ENCODE measurements at regions not wholly inside any gene's neighbourhood (a gene's known extent, or its start where the extent isn't known, plus 50 kb on each side); places are given as distances from the start of the nearest gene placed in this dataset.
"Not testable (repeated sequence)": the region's sequence is repeated elsewhere in the genome, so short reads cannot be mapped to it uniquely, and the experiment has no call there.

- no peak for TF ChIP-seq CTCF (IDR thresholded peaks at IDR 0.05)
- H3K27ac ChIP-seq = no peak overlapping the region
- H3K27me3 ChIP-seq = no peaks in the 10 kb centered on the region
- intact Hi-C loops (cut with DNase I) = no loop called here
- no peaks in the 10 kb centered on the region for H3K4me1 ChIP-seq
- no peak overlapping the region for H3K4me3 ChIP-seq
- no peaks in the 10 kb centered on the region for H3K9me3 ChIP-seq
- DNase-seq (ENCODE audit: low spot score in 2 of 2) = no peak
- no peaks in the 10 kb centered on the region for H3K36me3 ChIP-seq
Measured at GRCh38 chr12:84463741-84464495, 448.7 kb downstream of the SLC6A15 start.

- H3K27ac ChIP-seq = no peak overlapping the region
- no peaks in the 10 kb centered on the region for H3K36me3 ChIP-seq
- H3K4me3 ChIP-seq = no peak overlapping the region
- intact Hi-C loops (cut with DNase I) = no loop called here
- no peak for TF ChIP-seq CTCF (IDR thresholded peaks at IDR 0.05)
- DNase-seq (ENCODE audit: low spot score in 2 of 2) = no peak
- H3K27me3 ChIP-seq = no peaks in the 10 kb centered on the region
- H3K4me1 ChIP-seq = no peaks in the 10 kb centered on the region
- no peaks in the 10 kb centered on the region for H3K9me3 ChIP-seq
Measured at GRCh38 chr12:84455598-84455997, 457.0 kb downstream of the SLC6A15 start.

GRCh38 chr12:84446478-84446877 is 466.1 kb downstream of the SLC6A15 start:
- DNase-seq (ENCODE audit: low spot score in 2 of 2); H3K4me3 ChIP-seq; H3K36me3 ChIP-seq; H3K27me3 ChIP-seq; intact Hi-C loops (cut with DNase I); H3K9me3 ChIP-seq; H3K27ac ChIP-seq; H3K4me1 ChIP-seq: not testable (repeated sequence)

- Histone ChIP-seq H3K27me3 (no peaks in the 10 kb centered on the region), H3K4me1 (no peaks in the 10 kb centered on the region), H3K4me3 (no peak overlapping the region), H3K9me3 (no peaks in the 10 kb centered on the region), H3K36me3 (no peaks in the 10 kb centered on the region), H3K27ac (no peak overlapping the region)
- intact Hi-C loops (cut with DNase I) = no loop called here
- no peak for DNase-seq (ENCODE audit: low spot score in 2 of 2)
- no peak for TF ChIP-seq CTCF (IDR thresholded peaks at IDR 0.05)
Measured at GRCh38 chr12:84436134-84436533, 476.5 kb downstream of the SLC6A15 start.

GRCh38 chr12:84435682-84436081 is 476.9 kb downstream of the SLC6A15 start:
- H3K4me1 ChIP-seq = no peaks in the 10 kb centered on the region
- no peaks in the 10 kb centered on the region for H3K9me3 ChIP-seq
- H3K27me3 ChIP-seq = no peaks in the 10 kb centered on the region
- no peak overlapping the region for H3K4me3 ChIP-seq
- TF ChIP-seq CTCF (IDR thresholded peaks at IDR 0.05) = no peak
- no peak overlapping the region for H3K27ac ChIP-seq
- DNase-seq (ENCODE audit: low spot score in 2 of 2) = no peak
- no peaks in the 10 kb centered on the region for H3K36me3 ChIP-seq
- intact Hi-C loops (cut with DNase I) = no loop called here

- intact Hi-C loops (cut with DNase I) = no loop called here
- DNase-seq (ENCODE audit: low spot score in 2 of 2) = no peak
- TF ChIP-seq CTCF (IDR thresholded peaks at IDR 0.05) = no peak
Measured at GRCh38 chr12:84422340-84422739, 490.3 kb downstream of the SLC6A15 start.

More at GRCh38 chr12:84422340-84422739, 490.3 kb downstream of the SLC6A15 start:
- H3K9me3 ChIP-seq = no peaks in the 10 kb centered on the region
- H3K27me3 ChIP-seq = no peaks in the 10 kb centered on the region
- no peaks in the 10 kb centered on the region for H3K4me1 ChIP-seq
- H3K36me3 ChIP-seq = no peaks in the 10 kb centered on the region
- H3K4me3 ChIP-seq = no peak overlapping the region
- H3K27ac ChIP-seq = no peak overlapping the region

Measured in ascending aorta (tissue), 2 donors.